ENCODE measurements at regions not wholly inside any gene's neighbourhood (a gene's known extent, or its start where the extent isn't known, plus 50 kb on each side); places are given as distances from the start of the nearest gene placed in this dataset.

DNA sequence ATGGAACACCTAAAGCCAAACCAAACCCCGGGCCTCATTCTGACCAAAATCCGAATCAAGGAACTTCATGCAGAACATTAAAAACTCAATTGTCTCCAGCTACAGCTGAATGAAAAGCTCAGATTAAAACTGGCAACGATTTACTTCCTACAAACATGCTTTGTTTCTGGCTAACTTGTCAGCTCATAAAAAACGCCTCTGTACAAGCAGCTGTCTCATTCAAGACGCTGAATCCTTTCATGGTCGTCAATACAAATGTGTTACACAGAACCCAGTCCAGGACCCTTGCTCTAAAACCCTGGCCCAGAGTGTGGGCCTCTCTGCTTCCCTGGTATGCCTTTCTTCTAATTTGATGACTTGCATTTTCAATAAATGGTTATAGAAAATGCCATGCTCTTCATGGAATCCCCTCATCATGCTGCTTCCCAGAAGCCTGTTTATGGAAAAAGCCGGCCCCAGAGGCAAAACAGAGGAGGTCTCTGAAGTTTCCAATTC is 183.1 kb downstream of the PHLDA1 start:
- CTCF ChIA-PET = no interaction called here
- TF ChIP-seq, protein P1, sequence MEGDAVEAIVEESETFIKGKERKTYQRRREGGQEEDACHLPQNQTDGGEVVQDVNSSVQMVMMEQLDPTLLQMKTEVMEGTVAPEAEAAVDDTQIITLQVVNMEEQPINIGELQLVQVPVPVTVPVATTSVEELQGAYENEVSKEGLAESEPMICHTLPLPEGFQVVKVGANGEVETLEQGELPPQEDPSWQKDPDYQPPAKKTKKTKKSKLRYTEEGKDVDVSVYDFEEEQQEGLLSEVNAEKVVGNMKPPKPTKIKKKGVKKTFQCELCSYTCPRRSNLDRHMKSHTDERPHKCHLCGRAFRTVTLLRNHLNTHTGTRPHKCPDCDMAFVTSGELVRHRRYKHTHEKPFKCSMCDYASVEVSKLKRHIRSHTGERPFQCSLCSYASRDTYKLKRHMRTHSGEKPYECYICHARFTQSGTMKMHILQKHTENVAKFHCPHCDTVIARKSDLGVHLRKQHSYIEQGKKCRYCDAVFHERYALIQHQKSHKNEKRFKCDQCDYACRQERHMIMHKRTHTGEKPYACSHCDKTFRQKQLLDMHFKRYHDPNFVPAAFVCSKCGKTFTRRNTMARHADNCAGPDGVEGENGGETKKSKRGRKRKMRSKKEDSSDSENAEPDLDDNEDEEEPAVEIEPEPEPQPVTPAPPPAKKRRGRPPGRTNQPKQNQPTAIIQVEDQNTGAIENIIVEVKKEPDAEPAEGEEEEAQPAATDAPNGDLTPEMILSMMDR (IDR thresholded peaks at IDR 0.05) = no peak
- H3K9me3 Mint-ChIP-seq = peaks cover 5% of the 10 kb centered on the region
- H3K27me3 Mint-ChIP-seq = peaks cover 10% of the 10 kb centered on the region
- ATAC-seq (ENCODE audit: low read depth) (no peak), DNase-seq (no peak)
- H3K36me3 Mint-ChIP-seq (ENCODE audit: low read depth) = no peaks in the 10 kb centered on the region
- POLR2A ChIA-PET = no interaction called here
- intact Hi-C loops (cut with micrococcal nuclease) = no loop called here
- H3K27ac Mint-ChIP-seq = no peak overlapping the region
- H3K4me1 Mint-ChIP-seq = peaks cover 2% of the 10 kb centered on the region
- H3K4me3 Mint-ChIP-seq = no peak overlapping the region

DNA sequence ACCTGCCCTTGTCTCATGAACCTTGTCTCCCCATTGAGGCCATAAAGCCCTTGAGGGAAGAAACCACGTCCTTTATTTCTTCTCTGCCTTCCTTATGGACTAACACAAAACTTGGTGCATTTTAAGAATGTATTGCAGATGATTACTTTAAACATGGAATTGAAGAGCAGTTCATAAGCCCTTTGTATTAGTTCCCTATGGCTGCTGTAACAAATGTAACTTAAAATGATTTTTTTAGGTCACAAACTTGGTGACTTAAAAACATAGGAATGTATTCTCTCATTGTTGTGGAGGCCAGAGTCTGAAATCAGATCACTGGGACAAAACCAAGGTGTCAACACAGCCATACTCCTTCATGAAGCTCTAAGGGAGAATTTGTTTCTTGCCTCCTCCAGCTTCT is 185.5 kb downstream of the PHLDA1 start:
- H3K27me3 Mint-ChIP-seq = peaks cover 6% of the 10 kb centered on the region
- ChIA-PET CTCF (no interaction called here), POLR2A (no interaction called here)
- no peak overlapping the region for H3K4me3 Mint-ChIP-seq
- TF ChIP-seq, protein P1 (IDR thresholded peaks at IDR 0.05) = no peak
- intact Hi-C loops (cut with micrococcal nuclease) = no loop called here
- DNase-seq (no peak), ATAC-seq (ENCODE audit: low read depth) (no peak)
- no peak overlapping the region for H3K27ac Mint-ChIP-seq
- peaks cover 5% of the 10 kb centered on the region for H3K9me3 Mint-ChIP-seq
- H3K36me3 Mint-ChIP-seq (ENCODE audit: low read depth) = no peaks in the 10 kb centered on the region
- no peaks in the 10 kb centered on the region for H3K4me1 Mint-ChIP-seq

DNA sequence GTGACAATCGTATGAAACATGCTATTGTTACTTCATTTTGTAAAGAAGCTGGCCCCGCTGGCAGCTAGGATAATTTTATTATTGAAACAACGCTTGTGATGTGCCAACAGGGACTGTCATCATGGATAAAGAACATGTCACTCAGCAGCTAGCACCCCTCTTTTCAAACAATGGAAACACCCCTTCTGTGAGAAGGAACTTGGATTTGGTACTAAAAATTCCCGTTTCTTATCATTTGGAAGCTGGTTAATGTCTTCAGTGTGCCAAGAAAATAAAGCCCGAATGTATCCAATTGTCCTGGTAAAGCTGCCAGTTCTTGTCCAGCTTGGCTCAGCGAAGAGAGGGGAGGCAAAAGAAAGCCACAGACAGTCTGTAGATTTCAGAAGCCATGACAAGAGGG is 186.6 kb downstream of the PHLDA1 start:
- no peak for ATAC-seq (ENCODE audit: low read depth)
- H3K36me3 Mint-ChIP-seq (ENCODE audit: low read depth) = no peaks in the 10 kb centered on the region
- no peak for DNase-seq
- no peak overlapping the region for H3K4me3 Mint-ChIP-seq
- peaks cover 5% of the 10 kb centered on the region for H3K9me3 Mint-ChIP-seq
- TF ChIP-seq, protein P1 (IDR thresholded peaks at IDR 0.05) = no peak
- peaks cover 6% of the 10 kb centered on the region for H3K27me3 Mint-ChIP-seq
- intact Hi-C loops (cut with micrococcal nuclease) = no loop called here
- H3K27ac Mint-ChIP-seq = no peak overlapping the region
- CTCF ChIA-PET = no interaction called here
- no peaks in the 10 kb centered on the region for H3K4me1 Mint-ChIP-seq
- POLR2A ChIA-PET = interaction anchor here (0.6 kb wide), 1 partner anchor 60 kb away, joined by 6 read pairs; no protein-coding TSS in a partner anchor

DNA sequence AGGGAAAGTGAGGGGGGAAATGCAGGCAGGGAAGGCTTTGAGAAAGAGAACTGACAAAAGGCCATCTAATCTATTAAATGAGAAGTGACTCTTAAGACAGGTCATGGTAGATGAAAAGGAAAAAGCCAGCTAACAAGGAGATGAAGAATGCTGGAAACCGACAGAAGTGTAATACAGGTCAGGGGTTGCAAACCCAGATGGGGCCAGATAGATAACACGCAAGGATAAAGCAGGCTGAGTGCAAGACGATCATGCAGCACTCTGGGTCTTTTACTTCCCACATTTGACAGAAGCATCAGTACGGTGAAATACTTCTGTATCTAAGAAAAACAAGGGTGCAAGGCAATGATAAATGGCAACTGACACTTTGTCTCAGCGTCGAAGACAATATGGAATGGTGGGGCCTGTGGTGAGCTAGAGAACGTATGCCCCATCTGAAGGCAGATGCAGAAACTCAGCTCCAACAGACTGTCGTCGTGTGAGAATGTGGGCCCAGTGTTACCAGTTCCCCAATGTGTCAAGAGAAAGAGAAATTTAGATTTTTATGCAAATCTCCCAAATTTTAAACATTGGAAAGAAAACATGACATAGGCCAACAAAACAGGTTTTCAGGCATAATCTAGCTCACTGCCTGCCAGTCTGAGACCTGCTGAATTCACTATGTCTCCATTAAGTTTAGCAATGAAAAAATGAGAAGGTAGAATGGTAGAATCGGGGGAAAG is 187.4 kb downstream of the PHLDA1 start:
- no peaks in the 10 kb centered on the region for H3K4me1 Mint-ChIP-seq
- no peaks in the 10 kb centered on the region for H3K36me3 Mint-ChIP-seq (ENCODE audit: low read depth)
- H3K27ac Mint-ChIP-seq = no peak overlapping the region
- intact Hi-C loops (cut with micrococcal nuclease) = no loop called here
- no peak for ATAC-seq (ENCODE audit: low read depth)
- no peak overlapping the region for H3K4me3 Mint-ChIP-seq
- DNase-seq = no peak
- TF ChIP-seq, protein P1 (IDR thresholded peaks at IDR 0.05) = no peak
- H3K9me3 Mint-ChIP-seq = peaks cover 5% of the 10 kb centered on the region
- H3K27me3 Mint-ChIP-seq = peaks cover 6% of the 10 kb centered on the region
- ChIA-PET CTCF (no interaction called here), POLR2A (interaction anchor here (0.6 kb wide), 1 partner anchor 60 kb away, joined by 6 read pairs; no protein-coding TSS in a partner anchor)

DNA sequence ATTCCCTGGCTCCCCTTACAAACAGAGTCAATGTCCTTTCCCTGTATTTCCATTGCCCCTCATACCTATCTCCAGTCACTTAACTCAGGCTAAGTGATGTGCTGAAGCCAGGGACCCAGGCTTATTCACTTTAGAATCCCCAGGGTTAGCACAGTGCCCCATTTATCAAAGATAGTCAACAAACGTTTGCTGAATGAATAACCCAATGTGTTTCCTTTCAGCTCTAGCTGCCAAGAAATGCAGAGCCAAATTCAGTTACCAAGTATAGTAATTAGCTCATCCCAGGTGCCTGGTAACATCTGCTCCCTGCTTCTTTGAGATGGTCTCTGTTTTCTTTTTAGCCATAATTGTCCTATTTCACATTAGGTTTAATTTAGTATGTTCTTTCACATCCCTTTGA is 189.5 kb downstream of the PHLDA1 start:
- peaks cover 8% of the 10 kb centered on the region for H3K9me3 Mint-ChIP-seq
- DNase-seq (no peak), ATAC-seq (ENCODE audit: low read depth) (no peak)
- H3K27ac Mint-ChIP-seq = no peak overlapping the region
- H3K27me3 Mint-ChIP-seq = peaks cover 6% of the 10 kb centered on the region
- ChIA-PET POLR2A (no interaction called here), CTCF (no interaction called here)
- TF ChIP-seq, protein P1 (IDR thresholded peaks at IDR 0.05) = no peak
- intact Hi-C loops (cut with micrococcal nuclease) = no loop called here
- H3K36me3 Mint-ChIP-seq (ENCODE audit: low read depth) = no peaks in the 10 kb centered on the region
- no peaks in the 10 kb centered on the region for H3K4me1 Mint-ChIP-seq
- no peak overlapping the region for H3K4me3 Mint-ChIP-seq
